ENCODE measurements at regions not wholly inside any gene's neighbourhood (a gene's known extent, or its start where the extent isn't known, plus 50 kb on each side); places are given as distances from the start of the nearest gene placed in this dataset.

GRCh38 chr12:93134893-93135285, 205.8 kb upstream of the EEA1 start:
- no peak for DNase-seq (ENCODE audit: low spot score)
- no peak for TF ChIP-seq CTCF (IDR thresholded peaks at IDR 0.05; ENCODE audit: extremely low read depth, missing control alignments)

DNA sequence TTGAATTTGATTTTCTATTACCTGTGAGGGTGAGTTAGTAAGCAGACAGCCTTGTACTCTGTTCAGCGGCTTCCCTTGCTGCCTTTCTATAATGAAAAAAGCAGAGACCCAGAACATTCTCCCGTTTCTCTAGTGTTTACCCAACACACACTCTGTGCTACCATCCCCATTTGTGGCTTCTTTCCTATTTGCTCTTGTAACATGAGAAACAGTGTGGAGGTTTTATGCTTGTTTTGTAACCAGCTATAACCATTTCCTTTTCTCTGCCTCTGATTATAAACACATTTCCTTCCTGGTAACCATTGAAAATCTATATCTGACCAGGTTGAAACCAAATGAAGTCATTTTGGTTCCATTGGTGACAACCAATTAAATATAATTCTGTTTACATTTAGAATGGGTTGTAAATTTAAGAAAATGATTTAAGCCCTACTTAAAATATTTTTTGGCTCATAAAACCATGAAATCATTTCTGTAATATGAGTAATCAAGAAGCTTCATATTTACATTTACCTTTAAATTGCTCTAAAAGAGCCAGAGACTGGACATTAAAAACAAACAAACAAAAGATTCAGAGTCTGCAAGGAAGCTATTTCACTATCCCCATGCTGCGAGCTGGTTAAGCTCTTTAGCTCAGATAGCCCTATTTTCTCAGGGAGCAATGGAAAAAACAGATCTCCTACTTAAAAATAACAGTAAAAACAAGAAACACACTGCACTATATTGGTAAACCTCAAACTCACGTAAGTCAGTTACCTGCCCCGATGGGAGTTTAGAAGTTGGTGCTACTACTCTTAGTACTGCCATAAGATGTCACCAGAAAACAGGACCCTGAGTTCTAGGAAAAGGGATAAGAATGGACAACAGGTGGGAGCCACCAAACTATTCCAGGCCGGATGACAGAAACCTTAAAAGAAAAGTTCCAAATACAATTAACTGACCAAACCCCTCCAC, 206.5 kb upstream of the EEA1 start:
- no peak for TF ChIP-seq CTCF (IDR thresholded peaks at IDR 0.05; ENCODE audit: extremely low read depth, missing control alignments)
- no peak for DNase-seq (ENCODE audit: low spot score)

- DNase-seq (ENCODE audit: low spot score) = no peak
- no peak for TF ChIP-seq CTCF (IDR thresholded peaks at IDR 0.05; ENCODE audit: extremely low read depth, missing control alignments)
Observed at GRCh38 chr12:93136253-93137055, 207.4 kb upstream of the EEA1 start.

DNA sequence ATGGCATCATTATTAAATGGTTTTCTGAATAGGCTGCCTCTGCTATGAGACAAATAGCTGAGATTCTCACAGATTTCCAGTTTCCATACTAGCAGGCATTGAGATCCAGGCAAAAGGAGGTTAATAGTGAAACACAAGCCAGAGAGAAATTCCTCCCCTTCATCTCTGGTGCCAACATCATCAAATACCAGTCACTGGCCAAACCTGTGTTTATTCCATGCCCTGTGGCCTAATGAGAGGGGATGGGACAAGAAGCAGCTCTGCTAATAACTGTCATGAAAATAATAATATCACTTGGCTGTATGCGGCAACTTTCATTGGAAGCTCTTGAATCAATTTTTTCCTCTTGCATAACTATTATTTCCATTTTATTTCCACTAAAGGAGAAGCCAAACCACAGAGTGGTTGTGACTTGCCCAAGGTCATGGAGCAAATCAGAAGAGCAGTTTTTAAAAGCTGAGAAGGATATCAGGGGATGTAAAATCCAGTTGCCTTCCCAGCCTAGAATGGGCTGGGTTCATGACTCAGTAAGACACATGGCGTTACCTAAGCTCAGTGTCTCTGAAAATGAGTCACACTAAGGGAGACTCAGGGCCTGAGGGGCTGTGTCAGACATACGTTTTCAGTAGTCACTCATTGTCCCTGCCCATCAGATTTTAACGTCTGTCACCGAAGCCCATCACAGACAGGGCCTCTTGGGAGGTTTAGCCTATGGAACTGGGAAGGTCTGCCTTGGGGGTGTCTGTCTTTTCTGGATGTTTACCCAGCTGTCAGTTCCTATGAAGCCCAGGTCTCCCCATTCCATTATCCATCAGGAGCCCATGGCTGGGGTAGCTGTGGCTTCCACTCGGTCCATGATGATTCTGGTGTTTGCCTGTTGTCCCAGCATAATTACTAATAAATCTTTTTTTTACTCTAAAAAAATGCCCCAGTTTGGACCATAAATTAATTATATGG, 208.8 kb upstream of the EEA1 start:
- DNase-seq (ENCODE audit: low spot score) = peak; percentile 43
- TF ChIP-seq CTCF (IDR thresholded peaks at IDR 0.05; ENCODE audit: extremely low read depth, missing control alignments) = no peak

GRCh38 chr12:93139028-93139665, 210.1 kb upstream of the EEA1 start:
- DNase-seq (ENCODE audit: low spot score) = peak; percentile 44

More at GRCh38 chr12:93139028-93139665, 210.1 kb upstream of the EEA1 start:
- no peak for TF ChIP-seq CTCF (IDR thresholded peaks at IDR 0.05; ENCODE audit: extremely low read depth, missing control alignments)

Data from GM20000 (cell line).